Activated naive CD4-positive, alpha-beta T cell treated with anti-CD3 and anti-CD28 coated beads for 36 hours (primary cell): ENCODE measurements at regions not wholly inside any gene's neighbourhood (a gene's known extent, or its start where the extent isn't known, plus 50 kb on each side); places are given as distances from the start of the nearest gene placed in this dataset.
A peak's percentile ranks its signal among the peaks of the same experiment; 100 is the strongest.

Source experiments
- CTCF ChIA-PET: fragments of 350-600 bp; sonication (Branson Sonifier 250); formaldehyde crosslinking; loops from one replicate; lab custom pipeline; 2021; ENCODE audit warnings: antibody characterized with exemption; lab: Charles Lee
- DNase-seq: peaks from one replicate; pipeline ENCODE4 v3.0.0-alpha.2; 2020
- H3K27ac Mint-ChIP-seq: one replicate; pipeline ENCODE4 v1.8.0; 2021; ENCODE audit warnings: mild to moderate bottlenecking, mixed read lengths
- H3K27me3 Mint-ChIP-seq: one replicate; pipeline ENCODE4 v1.8.0; 2021; ENCODE audit warnings: low read depth, mixed read lengths
- H3K36me3 Mint-ChIP-seq: one replicate; pipeline ENCODE4 v1.8.0; 2021; ENCODE audit warnings: low read depth, mixed read lengths
- H3K4me1 Mint-ChIP-seq: one replicate; pipeline ENCODE4 v1.8.0; 2021; ENCODE audit warnings: low read depth, mixed read lengths
- H3K4me3 Mint-ChIP-seq: one replicate; pipeline ENCODE4 v1.8.0; 2021; ENCODE audit warnings: mild to moderate bottlenecking, moderate library complexity, mixed read lengths
- H3K9me3 Mint-ChIP-seq: one replicate; pipeline ENCODE4 v1.8.0; 2021; ENCODE audit warnings: mixed read lengths
- intact Hi-C: fragments of 100-400 bp; cut with micrococcal nuclease; formaldehyde crosslinking; loops from one replicate; pipeline ENCODE4 v1.15.1; 2023

DNA sequence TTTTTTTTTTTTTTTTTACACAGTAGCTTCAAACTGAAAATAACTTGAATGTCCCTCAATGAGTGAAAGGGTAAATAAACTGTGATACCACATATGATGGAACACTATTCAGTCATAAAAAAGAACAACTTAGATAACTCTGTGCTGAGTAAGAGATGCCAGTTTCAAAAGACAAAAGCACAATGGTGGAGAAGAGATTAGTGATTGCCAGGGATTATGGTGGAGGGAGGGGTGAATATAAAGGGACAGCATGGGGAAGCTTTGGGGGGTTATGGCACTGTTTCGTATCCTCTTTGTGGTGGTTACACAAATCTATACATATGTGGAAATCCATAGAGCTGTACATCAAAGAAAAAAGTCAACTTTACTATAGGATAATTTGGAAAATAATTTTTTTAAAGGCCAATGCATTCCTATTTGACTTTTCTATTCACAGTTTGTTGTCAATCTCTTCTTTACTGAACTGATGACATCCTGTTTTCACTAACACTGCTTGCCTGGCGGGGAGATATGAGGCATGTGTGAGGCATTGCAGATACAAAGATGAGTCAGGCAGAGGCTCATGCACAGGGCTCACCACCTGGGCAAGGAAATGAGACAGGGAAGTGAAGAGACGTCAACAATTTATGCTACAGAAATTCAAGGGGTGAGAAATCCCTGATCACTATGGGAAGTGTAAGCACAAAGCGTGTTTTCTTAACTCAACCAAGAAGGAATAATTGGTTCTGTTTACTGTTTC is 302.7 kb downstream of the DUSP10 start:
- CTCF ChIA-PET = interaction anchor here (0.6 to 1.5 kb wide), 3 partner anchors 9 to 175 kb away, joined by 4 to 6 read pairs (median 4); no protein-coding TSS in a partner anchor
- Mint-ChIP-seq H3K27ac (peak overlapping the region; percentile 78), H3K4me3 (no peak overlapping the region), H3K4me1 (peaks cover 37% of the 10 kb centered on the region), H3K27me3 (peaks cover 19% of the 10 kb centered on the region), H3K36me3 (no peaks in the 10 kb centered on the region), H3K9me3 (no peaks in the 10 kb centered on the region)
- intact Hi-C loops = loop anchor here (1.0 to 5.0 kb wide), 5 partner anchors 287 to 978 kb away; no protein-coding TSS in a partner anchor
- DNase-seq = peak; percentile 85

DNA sequence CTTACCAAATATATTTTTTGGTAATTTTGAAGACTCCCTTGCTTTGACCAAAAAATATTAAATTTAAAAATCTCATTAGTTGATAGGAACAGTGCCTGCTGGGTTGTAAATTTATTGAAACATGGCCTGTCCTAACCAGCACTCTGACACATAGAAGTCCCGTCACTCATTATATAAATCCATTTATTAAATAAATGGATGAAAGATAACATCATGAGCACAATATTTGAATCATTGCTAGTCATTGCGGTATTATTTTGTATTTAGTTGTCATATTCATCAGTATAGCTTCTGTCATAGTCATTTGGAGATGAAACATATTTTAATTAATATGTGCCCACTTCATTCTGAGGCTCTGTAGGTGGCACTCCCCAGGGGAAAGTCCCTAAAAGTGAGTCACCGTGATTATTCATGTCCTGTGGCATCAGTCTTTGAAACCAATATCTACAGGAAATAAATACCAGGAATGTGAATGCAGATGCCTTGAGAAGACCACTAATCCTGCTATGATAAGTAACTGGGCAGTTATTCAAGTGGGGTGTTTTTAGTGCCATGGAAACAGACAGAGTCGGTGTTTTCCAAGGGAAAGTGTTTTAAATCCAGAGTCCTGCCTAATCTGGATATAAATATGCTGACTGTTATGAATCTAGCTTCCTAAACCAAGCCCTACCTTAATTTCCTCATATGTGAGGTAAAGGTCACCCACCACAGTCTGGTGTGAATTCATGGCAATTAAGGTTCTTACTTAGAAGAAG is 302.0 kb downstream of the DUSP10 start:
- no peaks in the 10 kb centered on the region for H3K9me3 Mint-ChIP-seq
- CTCF ChIA-PET = interaction anchor here (0.6 to 1.5 kb wide), 3 partner anchors 8 to 129 kb away, joined by 3 to 4 read pairs (median 4); no protein-coding TSS in a partner anchor
- peak; percentile 76 for DNase-seq
- peak overlapping the region; percentile 78 for H3K27ac Mint-ChIP-seq
- H3K36me3 Mint-ChIP-seq = no peaks in the 10 kb centered on the region
- no peak overlapping the region for H3K4me3 Mint-ChIP-seq
- H3K27me3 Mint-ChIP-seq = peaks cover 19% of the 10 kb centered on the region
- H3K4me1 Mint-ChIP-seq = peaks cover 36% of the 10 kb centered on the region
- intact Hi-C loops = loop anchor here (1.0 to 10.0 kb wide), 14 partner anchors 9 to 1345 kb away; partner anchors contain the start of genes DUSP10 and IARS2

DNA sequence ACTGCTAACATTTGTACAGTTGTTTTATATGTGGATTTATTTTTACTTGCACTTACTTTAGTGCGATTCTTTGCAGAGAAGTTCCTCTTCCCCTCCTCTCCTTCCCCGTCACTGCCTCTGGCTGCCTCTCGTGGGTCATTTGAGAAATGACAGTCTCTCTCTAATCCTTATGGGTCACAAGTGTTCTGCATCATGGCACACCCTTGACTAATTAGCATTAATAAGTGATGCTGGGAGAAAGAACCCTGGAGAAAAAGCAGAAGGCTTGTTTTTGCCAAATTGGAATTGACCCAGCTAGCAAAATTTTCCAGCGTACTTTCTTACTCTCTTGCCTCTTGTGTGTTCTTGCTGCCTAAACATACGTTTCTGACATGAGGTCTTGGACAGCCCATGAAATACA is 301.2 kb downstream of the DUSP10 start:
- CTCF ChIA-PET = interaction anchor here (1.1 kb wide), 1 partner anchor 129 kb away, joined by 3 read pairs; no protein-coding TSS in a partner anchor
- H3K27me3 Mint-ChIP-seq = peaks cover 21% of the 10 kb centered on the region
- no peak for DNase-seq
- intact Hi-C loops = loop anchor here (1.0 to 10.0 kb wide), 9 partner anchors 9 to 1346 kb away; partner anchors contain the start of genes DUSP10 and IARS2
- no peaks in the 10 kb centered on the region for H3K9me3 Mint-ChIP-seq
- H3K4me1 Mint-ChIP-seq = peaks cover 28% of the 10 kb centered on the region
- H3K4me3 Mint-ChIP-seq = no peak overlapping the region
- H3K27ac Mint-ChIP-seq = no peak overlapping the region
- no peaks in the 10 kb centered on the region for H3K36me3 Mint-ChIP-seq

DNA sequence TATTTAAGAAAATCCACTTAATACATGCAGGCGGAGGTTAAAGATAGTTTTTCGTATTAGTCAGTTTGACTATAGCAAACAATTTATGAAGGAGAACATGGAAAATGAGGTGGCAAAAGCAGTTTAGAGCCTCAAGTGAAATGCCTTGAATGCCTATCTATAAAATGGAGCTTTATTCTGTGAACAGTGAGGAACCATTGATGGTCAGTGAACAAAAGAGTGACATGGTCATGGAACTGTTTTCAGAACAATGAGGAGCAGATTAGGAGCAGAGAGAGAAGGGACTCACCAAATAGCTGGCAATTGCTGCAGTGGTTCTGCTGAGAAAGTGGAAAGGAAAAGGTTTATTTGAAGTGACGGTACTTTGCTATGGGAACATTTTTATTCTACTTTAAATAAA is 299.8 kb downstream of the DUSP10 start:
- Mint-ChIP-seq H3K36me3 (no peaks in the 10 kb centered on the region), H3K27ac (no peak overlapping the region), H3K9me3 (no peaks in the 10 kb centered on the region), H3K4me3 (no peak overlapping the region), H3K4me1 (peaks cover 28% of the 10 kb centered on the region), H3K27me3 (peaks cover 24% of the 10 kb centered on the region)
- CTCF ChIA-PET = no interaction called here
- intact Hi-C loops = loop anchor here (10.0 kb wide), 1 partner anchor 1347 kb away; the partner anchor contains the start of gene IARS2
- no peak for DNase-seq

DNA sequence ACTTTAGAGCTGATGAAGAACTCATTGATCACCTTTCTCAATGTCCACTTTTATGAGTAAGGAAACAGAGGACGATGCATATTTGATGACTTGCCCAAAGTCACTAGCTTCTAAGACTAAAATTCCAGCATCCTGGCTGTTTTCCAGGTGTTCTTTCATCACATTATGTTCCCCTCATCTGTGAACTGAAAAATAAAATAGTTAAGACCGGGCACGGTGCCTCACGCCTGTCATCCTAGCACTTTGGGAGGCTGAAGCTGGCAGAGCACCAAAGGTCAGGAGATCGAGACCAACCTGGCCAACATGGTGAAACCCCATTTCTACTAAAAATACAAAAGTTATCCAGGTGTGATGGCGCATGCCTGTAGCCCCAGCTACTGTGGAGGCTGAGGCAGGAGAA is 297.5 kb downstream of the DUSP10 start:
- Mint-ChIP-seq H3K4me3 (no peak overlapping the region), H3K27me3 (peaks cover 24% of the 10 kb centered on the region), H3K27ac (no peak overlapping the region), H3K36me3 (no peaks in the 10 kb centered on the region), H3K4me1 (peaks cover 18% of the 10 kb centered on the region), H3K9me3 (no peaks in the 10 kb centered on the region)
- intact Hi-C loops = loop anchor here (10.0 kb wide), 1 partner anchor 1350 kb away; the partner anchor contains the start of gene IARS2
- no peak for DNase-seq
- CTCF ChIA-PET = interaction anchor here (3.5 kb wide), 1 partner anchor 9 kb away, joined by 18 read pairs; no protein-coding TSS in a partner anchor

DNA sequence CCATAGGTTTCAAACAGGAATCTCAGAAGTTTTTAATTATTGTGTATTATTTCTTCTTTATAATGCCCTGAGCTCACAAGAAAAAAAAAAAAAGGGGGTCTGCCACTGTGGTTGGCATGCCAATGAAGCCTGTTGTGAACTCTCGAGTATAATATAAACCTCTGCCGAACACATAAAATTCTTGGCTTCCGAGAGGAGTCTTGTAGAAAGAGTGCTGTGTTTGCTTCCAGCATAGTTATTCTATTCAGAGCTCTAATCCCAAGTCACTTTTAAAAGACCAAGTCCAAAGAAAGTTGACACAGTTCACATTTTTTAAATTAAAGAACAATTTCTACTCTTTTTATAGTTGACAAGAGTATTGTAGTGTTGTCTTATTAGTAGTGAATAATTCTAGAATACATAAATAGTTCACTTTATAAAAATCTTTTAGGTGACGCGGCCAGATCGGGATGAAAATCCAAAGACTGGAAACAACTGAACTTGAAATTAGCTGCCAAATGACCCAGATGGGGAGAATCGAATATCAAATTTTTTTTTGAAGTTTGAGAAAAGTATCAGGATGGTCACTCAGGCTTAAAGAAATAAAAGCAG is 293.2 kb downstream of the DUSP10 start:
- intact Hi-C loops = loop anchor here (1.0 to 10.0 kb wide), 2 partner anchors 8 to 1354 kb away; partner anchors contain the start of gene IARS2
- Mint-ChIP-seq H3K27me3 (peaks cover 20% of the 10 kb centered on the region), H3K4me1 (peaks cover 13% of the 10 kb centered on the region), H3K4me3 (no peak overlapping the region), H3K27ac (no peak overlapping the region), H3K9me3 (no peaks in the 10 kb centered on the region), H3K36me3 (no peaks in the 10 kb centered on the region)
- no peak for DNase-seq
- CTCF ChIA-PET = interaction anchor here (0.9 to 1.4 kb wide), 2 partner anchors 10 to 13 kb away, joined by 3 to 4 read pairs; no protein-coding TSS in a partner anchor

DNA sequence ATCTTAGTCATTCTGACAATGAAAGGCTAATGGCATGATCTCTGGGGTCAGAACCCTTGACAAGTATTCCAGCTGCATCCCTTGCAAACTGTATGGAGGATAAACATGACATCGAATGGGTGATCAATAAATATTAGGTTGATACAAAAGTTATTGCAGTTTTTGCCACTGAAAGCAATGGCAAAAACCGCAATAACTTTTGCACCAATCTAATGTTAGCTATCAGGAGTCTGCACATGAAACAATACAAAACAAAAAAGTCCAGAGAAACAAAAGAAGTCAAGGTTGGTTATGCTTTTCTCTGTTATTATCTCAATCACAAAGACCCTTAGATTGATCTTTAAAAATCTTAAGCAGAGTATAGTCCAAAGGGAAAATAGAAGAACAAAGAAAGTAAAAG is 292.7 kb downstream of the DUSP10 start:
- Mint-ChIP-seq H3K36me3 (no peaks in the 10 kb centered on the region), H3K9me3 (no peaks in the 10 kb centered on the region), H3K4me3 (no peak overlapping the region), H3K27ac (no peak overlapping the region), H3K4me1 (peaks cover 13% of the 10 kb centered on the region), H3K27me3 (peaks cover 15% of the 10 kb centered on the region)
- no peak for DNase-seq
- CTCF ChIA-PET = no interaction called here
- intact Hi-C loops = loop anchor here (1.0 to 10.0 kb wide), 2 partner anchors 9 to 1354 kb away; partner anchors contain the start of gene IARS2

DNA sequence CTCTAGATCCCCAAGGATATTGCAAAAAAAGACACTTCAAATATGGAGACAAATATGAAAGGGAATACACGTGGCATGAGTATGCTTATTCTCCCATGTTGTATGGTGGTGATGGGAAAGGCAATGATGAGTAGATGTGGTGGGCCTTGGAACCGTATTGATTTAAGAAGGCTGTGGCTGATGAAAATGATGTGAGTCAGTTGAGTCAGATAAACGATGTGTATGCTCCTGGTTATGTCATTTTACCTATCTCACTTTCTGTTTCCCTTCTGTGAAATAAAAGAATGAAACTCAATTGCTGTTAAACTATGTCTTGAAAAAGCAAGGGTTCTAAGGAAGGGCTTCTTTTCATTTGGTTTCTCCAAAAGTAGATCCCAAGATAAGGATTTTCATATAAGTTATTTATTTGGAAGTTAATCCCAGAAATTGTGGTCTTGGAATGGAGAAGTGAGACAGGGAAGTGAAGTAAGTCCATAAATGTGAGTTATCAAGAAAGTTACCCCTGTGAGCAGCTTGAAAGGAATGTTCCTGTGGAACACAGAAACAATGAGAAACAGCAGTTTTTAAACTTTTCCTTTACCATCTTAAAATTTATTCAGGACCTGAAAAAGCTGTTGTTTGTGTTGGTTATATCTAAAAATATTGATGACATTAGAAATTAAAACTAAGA is 292.0 kb downstream of the DUSP10 start:
- DNase-seq = peak; percentile 29
- Mint-ChIP-seq H3K4me3 (no peak overlapping the region), H3K36me3 (no peaks in the 10 kb centered on the region), H3K9me3 (no peaks in the 10 kb centered on the region), H3K27me3 (peaks cover 15% of the 10 kb centered on the region), H3K27ac (peak overlapping the region; percentile 6), H3K4me1 (peaks cover 13% of the 10 kb centered on the region)
- CTCF ChIA-PET = interaction anchor here (1.1 kb wide), 1 partner anchor 33 kb away, joined by 3 read pairs; no protein-coding TSS in a partner anchor
- intact Hi-C loops = loop anchor here (1.0 to 10.0 kb wide), 2 partner anchors 10 to 1355 kb away; partner anchors contain the start of gene IARS2

DNA sequence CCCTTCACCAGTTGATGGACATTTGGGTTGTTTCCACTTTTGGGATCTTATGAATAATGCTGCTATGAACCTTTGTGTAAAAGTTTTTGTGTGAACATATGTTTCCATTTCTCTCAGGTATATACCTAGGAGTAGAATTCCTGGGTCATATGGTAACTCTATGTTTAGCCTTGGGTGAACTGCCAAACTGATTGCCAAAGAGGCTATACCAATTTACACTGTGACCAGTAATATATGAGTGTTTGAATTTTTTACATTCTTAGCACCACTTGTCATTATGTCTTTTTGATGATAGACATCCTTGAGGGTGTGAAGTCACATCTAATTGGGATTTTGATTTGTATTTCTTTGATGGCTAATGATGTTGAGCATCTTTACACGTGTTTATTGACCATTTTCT is 290.1 kb downstream of the DUSP10 start:
- Mint-ChIP-seq H3K27ac (no peak overlapping the region), H3K36me3 (no peaks in the 10 kb centered on the region), H3K9me3 (no peaks in the 10 kb centered on the region), H3K4me1 (peaks cover 13% of the 10 kb centered on the region), H3K27me3 (peaks cover 18% of the 10 kb centered on the region), H3K4me3 (no peak overlapping the region)
- intact Hi-C loops = no loop called here
- CTCF ChIA-PET = no interaction called here
- DNase-seq = no peak

DNA sequence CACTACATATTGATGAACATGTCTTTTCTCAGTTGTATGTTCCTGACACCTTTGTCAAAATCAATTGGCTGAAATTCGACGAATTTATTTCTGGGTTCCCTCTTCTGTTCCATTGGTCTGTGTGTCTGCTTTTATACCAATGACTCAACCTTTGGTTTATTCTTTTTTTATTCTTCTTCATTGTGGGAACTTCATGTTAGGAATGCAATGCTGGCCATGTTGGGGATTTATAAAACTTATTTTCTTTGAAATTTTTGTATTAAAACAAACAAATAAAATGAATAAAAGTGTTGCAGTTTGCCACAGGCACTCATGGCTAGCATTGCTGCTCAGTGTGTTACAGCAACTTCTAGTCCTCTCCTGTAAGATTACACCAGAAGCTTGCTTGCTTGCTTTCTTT is 287.8 kb downstream of the DUSP10 start:
- Mint-ChIP-seq H3K27ac (no peak overlapping the region), H3K36me3 (no peaks in the 10 kb centered on the region), H3K27me3 (peaks cover 21% of the 10 kb centered on the region), H3K4me3 (no peak overlapping the region), H3K9me3 (no peaks in the 10 kb centered on the region), H3K4me1 (peaks cover 12% of the 10 kb centered on the region)
- CTCF ChIA-PET = interaction anchor here (0.6 kb wide), 1 partner anchor 125 kb away, joined by 3 read pairs; no protein-coding TSS in a partner anchor
- intact Hi-C loops = no loop called here
- no peak for DNase-seq

DNA sequence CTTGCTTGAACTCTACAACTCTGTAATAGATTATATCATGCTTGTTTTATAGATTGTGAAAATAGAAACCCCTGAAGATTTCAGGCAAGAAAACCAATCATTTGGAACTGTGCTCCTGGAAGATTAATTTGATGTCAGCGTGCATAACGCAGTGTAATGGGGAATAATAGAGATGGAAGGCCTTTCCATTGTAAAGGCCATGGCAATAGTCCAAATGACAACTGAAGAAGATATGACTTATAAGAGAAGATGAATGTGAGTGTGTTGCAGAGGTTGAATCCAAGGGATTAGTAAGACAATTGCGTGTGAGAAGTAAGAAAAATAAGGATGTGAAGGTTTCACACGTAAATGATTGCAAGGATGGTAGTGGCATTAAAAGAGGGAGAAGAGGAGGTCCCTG is 285.0 kb downstream of the DUSP10 start:
- intact Hi-C loops = no loop called here
- Mint-ChIP-seq H3K36me3 (no peaks in the 10 kb centered on the region), H3K4me1 (no peaks in the 10 kb centered on the region), H3K27me3 (peaks cover 27% of the 10 kb centered on the region), H3K27ac (no peak overlapping the region), H3K4me3 (no peak overlapping the region), H3K9me3 (no peaks in the 10 kb centered on the region)
- no peak for DNase-seq
- CTCF ChIA-PET = no interaction called here
